Fibroblast of lung (primary cell): ENCODE measurements at regions not wholly inside any gene's neighbourhood (a gene's known extent, or its start where the extent isn't known, plus 50 kb on each side); places are given as distances from the start of the nearest gene placed in this dataset.
A peak's percentile ranks its signal among the peaks of the same experiment; 100 is the strongest.

Experiments
- DNase-seq, 2 donors: peaks; one replicate each; pipeline versions ENCODE4 v3.0.0 to v3.0.0-alpha.2; 2010; ENCODE audit warnings: low read depth in 2 of 2
- H2AFZ ChIP-seq: 2 replicates; pipeline ENCODE4 v1.5.1; 2012; ENCODE audit warnings: low read length, control low read depth, inconsistent platforms
- H3K27ac ChIP-seq: 2 replicates; pipeline ENCODE4 v1.5.1; 2011; ENCODE audit warnings: low read length, control low read depth; ENCODE audit not compliant: insufficient read depth
- H3K27me3 ChIP-seq: 2 replicates; pipeline ENCODE4 v1.5.1; 2011; ENCODE audit warnings: mild to moderate bottlenecking, low read length; ENCODE audit not compliant: control insufficient read depth, insufficient read depth
- H3K36me3 ChIP-seq: 2 replicates; pipeline ENCODE4 v1.5.1; 2011; ENCODE audit warnings: low read length; ENCODE audit not compliant: control insufficient read depth, insufficient read depth
- H3K4me1 ChIP-seq: 2 replicates; pipeline ENCODE4 v1.5.1; 2011; ENCODE audit warnings: low read length; ENCODE audit not compliant: control insufficient read depth, insufficient read depth; ENCODE audit errors: extremely low read depth
- H3K4me2 ChIP-seq: 2 replicates; pipeline ENCODE4 v1.5.1; 2011; ENCODE audit warnings: low read length, control low read depth; ENCODE audit not compliant: insufficient read depth; ENCODE audit errors: extremely low read depth
- H3K4me3 ChIP-seq, 4 experiments: fragments of 200-600 bp in 1 of 4; sonication (generic) in 1 of 4; replicated peaks in 1 of 4; 2 replicates each; pipeline ENCODE4 v1.5.1; 2011 to 2016; ENCODE audit warnings: low read length in 4 of 4, low read depth in 3 of 4, mild to moderate bottlenecking in 3 of 4, control low read depth in 2 of 4, inconsistent platforms in 1 of 4, mixed read lengths in 1 of 4; ENCODE audit not compliant: insufficient read depth in 1 of 4; ENCODE audit errors: control extremely low read depth in 1 of 4
- H3K79me2 ChIP-seq: 2 replicates; pipeline ENCODE4 v1.5.1; 2012; ENCODE audit warnings: mild to moderate bottlenecking, low read length, inconsistent platforms; ENCODE audit not compliant: control insufficient read depth, insufficient read depth
- H3K9ac ChIP-seq: 2 replicates; pipeline ENCODE4 v1.5.1; 2011; ENCODE audit warnings: mild to moderate bottlenecking, low read length, control low read depth; ENCODE audit not compliant: insufficient read depth
- H3K9me3 ChIP-seq: 2 replicates; pipeline ENCODE4 v1.5.1; 2012; ENCODE audit warnings: low read depth, low read length; ENCODE audit not compliant: control insufficient read depth, insufficient read depth
- H4K20me1 ChIP-seq: 2 replicates; pipeline ENCODE4 v1.5.1; 2011; ENCODE audit warnings: low read length; ENCODE audit not compliant: control insufficient read depth, insufficient read depth; ENCODE audit errors: extremely low read depth
- EZH2 ChIP-seq: IDR thresholded peaks from 2 replicates; pipeline ENCODE4 v1.5.1; 2012; ENCODE audit warnings: low read length, control low read depth, mild to moderate bottlenecking; ENCODE audit errors: missing control alignments
- TF ChIP-seq, protein P1 (sequence below), 2 donors: IDR thresholded peaks in 1 of 2; conservative IDR thresholded peaks in 1 of 2; 1 replicate in 1 of 2; 2 replicates in 1 of 2; pipeline ENCODE4 v1.5.1; 2011 to 2012; ENCODE audit warnings: low read length in 2 of 2, control low read depth in 1 of 2, inconsistent platforms in 1 of 2, low read depth in 1 of 2, mild to moderate bottlenecking in 1 of 2

DNA sequence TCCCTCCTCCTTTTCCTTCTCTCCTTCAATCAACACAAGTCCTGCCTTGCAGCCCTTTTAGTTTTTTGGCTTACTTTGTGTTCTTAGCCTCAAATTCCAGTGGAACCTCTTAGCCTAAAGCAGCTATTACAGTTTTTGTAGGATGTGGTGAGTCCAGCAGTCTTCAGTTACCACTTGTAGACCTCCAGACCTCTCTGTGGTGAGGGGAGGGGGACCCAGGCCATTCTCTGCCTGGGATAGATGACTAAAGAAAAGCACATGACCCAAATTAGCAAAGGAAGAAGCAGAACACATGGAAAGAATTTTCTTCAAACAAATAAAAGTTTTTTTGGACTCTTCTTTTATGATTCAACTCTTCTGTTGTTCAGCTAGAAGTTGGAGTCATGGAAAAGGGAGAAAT, 246.5 kb downstream of the HAO1 start:
- Histone ChIP-seq H3K79me2 (no peaks in the 10 kb centered on the region), H2AFZ (no peak overlapping the region), H4K20me1 (no peaks in the 10 kb centered on the region), H3K4me3 (no peak overlapping the region), H3K27me3 (no peaks in the 10 kb centered on the region), H3K27ac (no peak overlapping the region), H3K4me2 (no peak overlapping the region), H3K36me3 (no peaks in the 10 kb centered on the region), H3K4me1 (no peaks in the 10 kb centered on the region), H3K9ac (no peak overlapping the region), H3K9me3 (no peaks in the 10 kb centered on the region)
- TF ChIP-seq, protein P1, sequence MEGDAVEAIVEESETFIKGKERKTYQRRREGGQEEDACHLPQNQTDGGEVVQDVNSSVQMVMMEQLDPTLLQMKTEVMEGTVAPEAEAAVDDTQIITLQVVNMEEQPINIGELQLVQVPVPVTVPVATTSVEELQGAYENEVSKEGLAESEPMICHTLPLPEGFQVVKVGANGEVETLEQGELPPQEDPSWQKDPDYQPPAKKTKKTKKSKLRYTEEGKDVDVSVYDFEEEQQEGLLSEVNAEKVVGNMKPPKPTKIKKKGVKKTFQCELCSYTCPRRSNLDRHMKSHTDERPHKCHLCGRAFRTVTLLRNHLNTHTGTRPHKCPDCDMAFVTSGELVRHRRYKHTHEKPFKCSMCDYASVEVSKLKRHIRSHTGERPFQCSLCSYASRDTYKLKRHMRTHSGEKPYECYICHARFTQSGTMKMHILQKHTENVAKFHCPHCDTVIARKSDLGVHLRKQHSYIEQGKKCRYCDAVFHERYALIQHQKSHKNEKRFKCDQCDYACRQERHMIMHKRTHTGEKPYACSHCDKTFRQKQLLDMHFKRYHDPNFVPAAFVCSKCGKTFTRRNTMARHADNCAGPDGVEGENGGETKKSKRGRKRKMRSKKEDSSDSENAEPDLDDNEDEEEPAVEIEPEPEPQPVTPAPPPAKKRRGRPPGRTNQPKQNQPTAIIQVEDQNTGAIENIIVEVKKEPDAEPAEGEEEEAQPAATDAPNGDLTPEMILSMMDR (conservative IDR thresholded peaks at IDR 0.05 in 1 of 2, IDR thresholded peaks at IDR 0.05 in 1 of 2; ENCODE audit: low read depth in 1 of 2, low read length in 2 of 2), result no peak
- no peak for TF ChIP-seq EZH2
- peak in 1 of 2 donors; percentile 91 for DNase-seq

DNA sequence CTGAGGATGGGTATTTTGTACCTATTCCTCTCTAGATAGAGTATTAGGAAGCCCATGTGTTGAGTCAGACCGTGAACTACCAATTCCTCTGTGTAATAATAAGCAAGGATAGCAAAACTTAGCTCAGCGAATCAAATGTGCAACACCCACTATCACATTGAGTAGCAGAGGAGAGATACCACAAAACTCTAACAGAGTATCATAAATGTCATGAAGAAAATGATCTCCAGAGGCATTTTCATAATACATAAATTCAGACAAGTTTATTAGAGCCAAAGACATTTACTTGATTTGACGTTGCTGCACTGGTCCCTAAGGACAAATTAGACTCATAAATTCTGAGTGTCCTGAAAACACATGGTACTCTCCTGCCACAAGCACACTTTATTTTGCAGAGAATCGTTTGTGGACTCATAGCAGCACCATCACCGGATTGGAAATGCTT, 245.2 kb downstream of the HAO1 start:
- TF ChIP-seq, protein P1 (conservative IDR thresholded peaks at IDR 0.05 in 1 of 2, IDR thresholded peaks at IDR 0.05 in 1 of 2; ENCODE audit: low read depth in 1 of 2, low read length in 2 of 2), result no peak
- peak in 1 of 2 donors; percentile 66 for DNase-seq
- H2AFZ ChIP-seq, result no peak overlapping the region
- no peaks in the 10 kb centered on the region for H3K9me3 ChIP-seq
- no peaks in the 10 kb centered on the region for H3K79me2 ChIP-seq
- H3K4me2 ChIP-seq, result no peak overlapping the region
- no peak overlapping the region for H3K9ac ChIP-seq
- no peaks in the 10 kb centered on the region for H3K36me3 ChIP-seq
- no peaks in the 10 kb centered on the region for H3K4me1 ChIP-seq
- H3K4me3 ChIP-seq, result no peak overlapping the region
- H3K27me3 ChIP-seq, result no peaks in the 10 kb centered on the region
- H4K20me1 ChIP-seq, result no peaks in the 10 kb centered on the region
- H3K27ac ChIP-seq, result no peak overlapping the region

DNA sequence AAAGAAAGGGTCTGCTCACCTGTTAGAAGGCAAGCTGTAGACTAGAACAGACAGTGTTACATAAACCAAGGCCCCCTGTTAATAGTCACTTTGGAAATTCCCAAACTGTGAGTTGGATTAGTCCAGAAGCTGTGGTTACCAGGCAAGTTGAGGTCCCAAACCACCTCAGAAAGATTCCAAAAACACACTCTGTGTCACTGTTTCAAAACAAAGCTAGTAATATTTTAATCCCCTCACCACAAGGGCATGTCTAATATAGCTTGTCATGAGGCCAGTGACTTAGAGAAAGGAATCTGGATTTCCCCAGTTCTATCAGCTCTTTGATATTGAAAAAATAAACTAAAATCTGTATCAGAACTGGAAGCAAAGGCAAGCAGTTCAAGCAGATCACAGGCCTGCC, 244.6 kb downstream of the HAO1 start:
- TF ChIP-seq EZH2, result no peak
- TF ChIP-seq, protein P1 (conservative IDR thresholded peaks at IDR 0.05 in 1 of 2, IDR thresholded peaks at IDR 0.05 in 1 of 2; ENCODE audit: low read depth in 1 of 2, low read length in 2 of 2), result no peak
- Histone ChIP-seq H3K4me2 (no peak overlapping the region), H3K27me3 (no peaks in the 10 kb centered on the region), H3K9ac (no peak overlapping the region), H2AFZ (no peak overlapping the region), H3K27ac (no peak overlapping the region), H3K36me3 (no peaks in the 10 kb centered on the region), H3K9me3 (no peaks in the 10 kb centered on the region), H3K4me1 (no peaks in the 10 kb centered on the region), H3K4me3 (no peak overlapping the region), H3K79me2 (no peaks in the 10 kb centered on the region), H4K20me1 (no peaks in the 10 kb centered on the region)
- peak in 1 of 2 donors; percentile 94 for DNase-seq
